Activated naive CD8-positive, alpha-beta T cell treated with anti-CD3 and anti-CD28 coated beads, Interleukin-2, amount 50 U/mL, for 24 hours (primary cell): ENCODE measurements at regions not wholly inside any gene's neighbourhood (a gene's known extent, or its start where the extent isn't known, plus 50 kb on each side); places are given as distances from the start of the nearest gene placed in this dataset.
"Not testable (repeated sequence)": the region's sequence is repeated elsewhere in the genome, so short reads cannot be mapped to it uniquely, and the experiment has no call there.

Experiments
- ATAC-seq: fragments of 150-1000 bp; cut with Tn5 transposase; one replicate; pipeline ENCODE4 v1.10.0; 2021
- DNase-seq: peaks from one replicate; pipeline ENCODE4 v3.0.0; 2021
- H3K27ac Mint-ChIP-seq: one replicate; pipeline ENCODE4 v1.8.0; 2021; ENCODE audit warnings: mild to moderate bottlenecking, mixed read lengths
- H3K27me3 Mint-ChIP-seq: one replicate; pipeline ENCODE4 v1.8.0; 2021; ENCODE audit warnings: mixed read lengths
- H3K36me3 Mint-ChIP-seq: one replicate; pipeline ENCODE4 v1.8.0; 2021; ENCODE audit warnings: low read depth, mixed read lengths
- H3K4me1 Mint-ChIP-seq: one replicate; pipeline ENCODE4 v1.8.0; 2021; ENCODE audit warnings: mixed read lengths
- H3K4me3 Mint-ChIP-seq: one replicate; pipeline ENCODE4 v1.8.0; 2021; ENCODE audit warnings: mild to moderate bottlenecking, moderate library complexity, mixed read lengths
- H3K9me3 Mint-ChIP-seq: one replicate; pipeline ENCODE4 v1.8.0; 2021; ENCODE audit warnings: mixed read lengths

DNA sequence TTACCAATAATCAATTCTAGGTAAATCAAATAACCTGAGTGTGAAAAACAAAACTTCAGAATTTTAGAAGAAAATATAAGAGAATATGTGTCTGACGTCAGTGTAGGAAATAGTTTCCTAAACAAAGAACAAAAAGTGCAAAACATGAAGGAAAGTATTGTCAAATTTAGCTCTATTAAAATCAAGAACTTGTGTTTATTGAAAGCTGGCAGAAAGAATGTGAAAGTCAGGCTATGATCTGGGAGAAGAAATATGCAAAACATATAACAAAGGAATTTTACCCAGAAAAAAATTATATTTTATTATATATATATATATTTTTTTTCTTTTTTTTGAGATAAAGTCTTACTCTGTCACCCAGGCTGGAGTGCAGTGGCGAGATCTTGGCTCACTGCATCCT is 129.1 kb upstream of the ANKRD28 start:
- ATAC-seq = no peak
- H3K27me3 Mint-ChIP-seq = no peaks in the 10 kb centered on the region
- H3K4me1 Mint-ChIP-seq = no peaks in the 10 kb centered on the region
- H3K36me3 Mint-ChIP-seq = no peaks in the 10 kb centered on the region
- H3K4me3 Mint-ChIP-seq = no peak overlapping the region
- no peak overlapping the region for H3K27ac Mint-ChIP-seq
- no peak for DNase-seq
- no peaks in the 10 kb centered on the region for H3K9me3 Mint-ChIP-seq

DNA sequence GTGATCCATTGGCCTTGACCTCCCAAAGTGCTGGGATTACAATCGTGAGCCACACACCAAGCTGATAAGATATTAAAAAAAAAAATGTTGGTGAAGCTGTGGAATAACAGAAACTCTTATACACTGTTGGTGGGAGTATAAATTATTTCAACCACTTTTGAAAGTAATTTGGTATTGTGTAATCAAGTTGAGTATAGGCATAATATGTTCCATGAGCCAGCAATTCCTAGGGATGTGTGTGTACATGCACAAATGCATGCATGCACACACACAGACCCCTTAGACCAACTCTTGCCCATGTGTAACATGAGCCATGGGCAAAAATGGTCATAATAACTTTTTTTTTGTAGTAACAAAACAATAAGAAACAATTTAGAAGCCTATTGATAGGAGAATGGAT is 130.2 kb upstream of the ANKRD28 start:
- ATAC-seq (no peak), DNase-seq (no peak)
- no peaks in the 10 kb centered on the region for H3K9me3 Mint-ChIP-seq
- H3K4me3 Mint-ChIP-seq = no peak overlapping the region
- no peaks in the 10 kb centered on the region for H3K36me3 Mint-ChIP-seq
- no peaks in the 10 kb centered on the region for H3K27me3 Mint-ChIP-seq
- H3K4me1 Mint-ChIP-seq = no peaks in the 10 kb centered on the region
- no peak overlapping the region for H3K27ac Mint-ChIP-seq

DNA sequence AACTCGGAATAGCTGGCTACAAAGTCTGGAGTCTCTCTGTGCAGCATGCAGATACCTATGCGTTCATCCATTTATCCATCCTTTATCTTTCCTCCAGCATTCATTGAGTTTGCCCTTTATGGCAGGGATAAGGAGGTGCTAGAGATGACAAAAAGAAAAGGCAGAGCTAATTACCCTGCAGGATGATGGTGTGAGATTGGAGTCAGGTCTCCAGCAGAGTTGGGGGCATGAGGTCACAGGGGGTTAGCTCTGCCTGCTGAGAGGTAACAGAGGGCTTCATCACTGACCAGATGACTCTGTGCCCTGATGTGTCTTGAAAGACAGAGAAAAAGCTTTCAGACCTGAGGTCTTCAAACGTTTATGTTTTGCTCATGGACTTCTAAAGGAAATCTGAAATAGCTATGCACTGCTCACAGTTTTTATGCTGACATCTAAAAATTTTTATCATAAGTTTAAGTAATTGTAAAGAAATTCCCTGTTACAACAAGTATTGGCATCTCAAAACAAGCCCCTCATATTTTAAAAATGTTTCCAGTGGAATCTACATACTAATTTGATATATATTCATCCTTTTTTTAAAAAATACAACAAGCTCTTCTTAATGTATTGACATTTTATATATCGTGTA is 132.3 kb upstream of the ANKRD28 start:
- H3K27me3 Mint-ChIP-seq = no peaks in the 10 kb centered on the region
- no peaks in the 10 kb centered on the region for H3K9me3 Mint-ChIP-seq
- ATAC-seq (no peak), DNase-seq (no peak)
- H3K36me3 Mint-ChIP-seq = no peaks in the 10 kb centered on the region
- H3K27ac Mint-ChIP-seq = no peak overlapping the region
- H3K4me1 Mint-ChIP-seq = no peaks in the 10 kb centered on the region
- no peak overlapping the region for H3K4me3 Mint-ChIP-seq

DNA sequence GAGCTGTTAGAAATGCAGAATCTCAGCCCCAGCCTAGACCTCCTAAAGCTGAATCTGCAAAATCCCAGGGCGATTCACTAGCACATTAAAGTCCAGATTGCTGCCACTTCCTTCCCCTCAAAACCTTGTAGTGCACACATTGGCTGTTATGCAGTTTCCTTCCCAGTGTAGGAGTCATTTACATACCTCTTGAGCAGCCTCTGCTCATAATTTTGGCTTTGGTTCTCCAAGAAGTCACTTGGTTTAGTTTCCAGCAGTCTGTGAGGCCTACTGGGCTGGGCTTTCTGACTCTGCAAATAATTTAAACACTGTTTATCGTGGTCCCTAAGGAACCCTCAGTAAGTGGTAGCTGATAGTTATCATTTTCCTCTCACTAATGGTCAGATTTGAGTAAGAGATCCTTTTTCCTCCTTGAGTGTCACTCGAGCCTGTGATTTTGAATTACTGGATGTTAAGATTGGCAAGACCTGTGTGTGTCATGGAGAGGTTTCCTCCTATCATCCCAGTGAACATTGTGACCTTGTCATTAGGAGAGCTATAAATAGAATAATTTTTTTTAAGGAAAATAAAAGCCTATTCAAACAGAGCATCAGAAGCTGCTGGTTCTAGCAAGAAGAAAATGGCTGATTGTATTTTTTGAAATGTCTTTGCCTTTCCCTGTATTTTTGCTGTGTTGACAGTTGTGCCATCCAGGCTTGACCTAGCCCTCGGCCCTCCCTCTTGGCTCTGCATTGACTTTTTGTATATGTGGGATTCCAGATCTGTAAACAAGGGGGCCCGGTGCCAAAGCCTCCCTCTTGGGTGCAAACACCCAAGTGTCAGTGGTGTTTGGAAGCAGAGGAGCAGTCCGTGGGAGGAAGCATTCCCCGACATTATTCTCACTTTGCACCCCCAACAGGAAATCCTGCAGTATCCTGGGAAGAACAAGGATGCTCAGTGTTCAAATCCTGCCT is 134.8 kb upstream of the ANKRD28 start:
- no peak for DNase-seq
- Mint-ChIP-seq H3K27me3 (peaks cover 3% of the 10 kb centered on the region), H3K9me3 (no peaks in the 10 kb centered on the region), H3K36me3 (no peaks in the 10 kb centered on the region), H3K4me3 (no peak overlapping the region), H3K4me1 (no peaks in the 10 kb centered on the region), H3K27ac (no peak overlapping the region)
- ATAC-seq = no peak

DNA sequence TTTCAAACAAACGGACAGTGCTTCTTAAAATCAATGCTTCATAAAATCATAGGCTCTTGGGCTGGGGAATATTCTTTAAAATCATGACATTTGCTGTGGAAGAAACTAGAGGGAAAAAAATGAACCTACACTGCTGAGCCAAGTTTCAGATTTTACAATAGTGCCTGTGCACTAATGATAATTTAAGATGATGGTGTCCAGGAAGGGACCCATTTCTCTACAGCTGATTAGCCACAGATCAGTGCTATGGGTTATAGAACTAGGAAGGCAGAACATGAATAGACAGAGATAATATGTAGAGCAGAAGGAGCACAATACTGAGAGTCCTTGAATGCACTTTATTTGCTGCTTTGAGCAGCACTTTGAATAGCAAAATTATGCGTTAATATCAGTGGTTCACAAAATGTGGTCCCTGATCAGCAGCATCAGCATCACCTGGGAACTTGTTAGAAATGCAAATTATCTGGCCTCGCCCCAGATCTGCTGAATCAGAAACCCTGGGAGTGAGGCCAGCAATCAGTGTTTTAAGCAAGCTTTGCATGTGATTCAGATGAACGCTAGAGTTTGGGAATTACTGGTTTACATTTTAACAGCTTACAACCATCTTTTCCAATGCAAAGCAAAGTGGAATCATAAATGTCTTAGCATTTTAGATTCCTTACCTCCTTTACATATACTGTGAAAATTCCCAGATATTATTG is 135.8 kb upstream of the ANKRD28 start:
- Mint-ChIP-seq H3K9me3 (no peaks in the 10 kb centered on the region), H3K36me3 (no peaks in the 10 kb centered on the region), H3K27ac (no peak overlapping the region), H3K4me3 (no peak overlapping the region), H3K27me3 (peaks cover 3% of the 10 kb centered on the region), H3K4me1 (no peaks in the 10 kb centered on the region)
- no peak for DNase-seq
- no peak for ATAC-seq

DNA sequence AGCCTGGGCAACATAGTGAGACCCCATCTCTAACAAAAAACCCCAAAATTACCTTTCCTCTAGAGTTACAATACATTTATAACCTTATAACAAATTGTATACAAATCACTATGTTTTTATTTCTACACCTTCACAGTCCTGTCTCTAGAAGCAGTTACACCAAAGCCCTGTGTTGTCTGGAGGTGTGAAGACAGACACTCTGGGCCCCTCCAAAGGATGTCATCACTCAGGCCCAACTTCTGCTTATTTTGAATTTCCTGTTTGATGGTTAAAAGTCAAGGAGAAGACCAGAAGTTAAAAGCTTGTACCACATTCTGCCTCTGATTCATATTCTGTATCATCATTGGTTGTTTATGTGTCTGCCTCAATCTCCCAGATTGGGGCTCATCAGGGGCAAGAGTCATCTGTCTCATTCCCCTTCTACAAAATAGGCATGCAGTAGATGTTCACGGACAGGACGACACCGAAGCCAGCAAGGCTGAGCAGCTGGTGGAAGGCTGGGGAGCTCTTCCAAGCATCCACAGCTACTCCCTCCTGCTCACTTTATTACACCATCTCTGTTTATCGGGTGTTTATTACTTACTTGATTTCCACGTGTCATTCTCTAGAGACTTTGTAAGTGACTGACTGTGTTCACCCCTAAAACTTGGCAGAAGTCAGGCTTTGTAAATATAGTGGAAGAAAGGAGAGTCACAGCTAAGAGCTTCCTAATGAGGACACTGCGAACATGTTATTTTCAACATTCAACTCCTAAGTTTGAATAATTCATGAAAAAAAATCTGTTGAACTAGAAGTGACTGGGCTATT is 136.8 kb upstream of the ANKRD28 start:
- H3K36me3 Mint-ChIP-seq = no peaks in the 10 kb centered on the region
- H3K9me3 Mint-ChIP-seq = no peaks in the 10 kb centered on the region
- H3K27me3 Mint-ChIP-seq = peaks cover 3% of the 10 kb centered on the region
- ATAC-seq = no peak
- H3K4me1 Mint-ChIP-seq = no peaks in the 10 kb centered on the region
- DNase-seq = no peak
- H3K4me3 Mint-ChIP-seq = no peak overlapping the region
- no peak overlapping the region for H3K27ac Mint-ChIP-seq

- Mint-ChIP-seq H3K9me3 (peaks cover 9% of the 10 kb centered on the region), H3K36me3 (no peaks in the 10 kb centered on the region), H3K4me3 (no peak overlapping the region), H3K4me1 (no peaks in the 10 kb centered on the region), H3K27ac (no peak overlapping the region), H3K27me3 (peaks cover 3% of the 10 kb centered on the region)
- ATAC-seq (no peak), DNase-seq (no peak)
Observed at GRCh38 chr3:15936312-15936711, 138.5 kb upstream of the ANKRD28 start.

- no peaks in the 10 kb centered on the region for H3K4me1 Mint-ChIP-seq
- no peak overlapping the region for H3K27ac Mint-ChIP-seq
- ATAC-seq (no peak), DNase-seq (no peak)
- peaks cover 6% of the 10 kb centered on the region for H3K27me3 Mint-ChIP-seq
- H3K9me3 Mint-ChIP-seq = peaks cover 12% of the 10 kb centered on the region
- no peaks in the 10 kb centered on the region for H3K36me3 Mint-ChIP-seq
- no peak overlapping the region for H3K4me3 Mint-ChIP-seq
Observed at GRCh38 chr3:15940641-15941040, 142.9 kb upstream of the ANKRD28 start.

DNA sequence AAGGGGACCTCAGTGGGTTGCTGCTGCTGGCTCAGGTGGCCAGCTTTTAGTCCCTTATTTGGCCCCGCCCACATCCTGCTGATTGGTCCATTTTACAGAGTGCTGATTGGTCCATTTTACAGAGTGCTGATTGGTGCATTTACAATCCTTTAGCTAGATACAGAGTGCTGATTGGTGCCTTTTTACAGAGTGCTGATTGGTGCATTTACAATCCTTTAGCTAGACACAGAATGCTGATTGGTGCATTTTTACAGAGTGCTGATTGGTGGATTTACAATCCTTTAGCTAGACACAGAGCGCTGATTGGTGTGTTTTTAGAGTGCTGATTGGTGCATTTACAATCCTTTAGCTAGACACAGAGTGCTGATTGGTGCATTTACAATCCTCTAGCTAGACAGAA is 143.7 kb upstream of the ANKRD28 start:
- not testable (repeated sequence) for DNase-seq, H3K27me3 Mint-ChIP-seq, H3K36me3 Mint-ChIP-seq, H3K4me3 Mint-ChIP-seq, H3K27ac Mint-ChIP-seq, H3K4me1 Mint-ChIP-seq, ATAC-seq
- peaks cover 12% of the 10 kb centered on the region for H3K9me3 Mint-ChIP-seq

- DNase-seq = no peak
- Mint-ChIP-seq H3K4me3 (no peak overlapping the region), H3K4me1 (no peaks in the 10 kb centered on the region), H3K9me3 (peaks cover 12% of the 10 kb centered on the region), H3K36me3 (no peaks in the 10 kb centered on the region), H3K27me3 (peaks cover 4% of the 10 kb centered on the region), H3K27ac (no peak overlapping the region)
- no peak for ATAC-seq
Observed at GRCh38 chr3:15941958-15942357, 144.2 kb upstream of the ANKRD28 start.

DNA sequence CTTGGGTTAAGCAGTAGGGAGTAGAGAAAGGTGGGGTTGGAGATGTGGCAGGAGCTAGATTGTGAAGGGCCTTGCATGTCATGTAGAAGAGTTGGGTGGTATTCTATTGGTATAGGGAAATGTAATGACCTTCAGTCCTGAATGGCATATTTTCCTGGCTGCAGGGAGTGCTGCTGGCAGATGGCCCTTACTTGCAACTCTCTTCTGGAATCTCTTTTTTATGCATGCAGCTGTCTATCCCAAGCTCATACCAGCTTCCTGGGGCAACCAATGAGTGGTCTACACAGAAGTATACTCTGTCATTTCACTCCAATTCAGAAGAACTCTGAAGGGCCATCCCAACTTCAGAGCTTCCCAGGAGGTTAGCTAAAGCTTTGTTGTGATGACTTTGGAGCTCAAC is 144.7 kb upstream of the ANKRD28 start:
- no peaks in the 10 kb centered on the region for H3K4me1 Mint-ChIP-seq
- no peaks in the 10 kb centered on the region for H3K36me3 Mint-ChIP-seq
- DNase-seq (no peak), ATAC-seq (no peak)
- peaks cover 4% of the 10 kb centered on the region for H3K27me3 Mint-ChIP-seq
- no peak overlapping the region for H3K27ac Mint-ChIP-seq
- H3K9me3 Mint-ChIP-seq = peaks cover 12% of the 10 kb centered on the region
- no peak overlapping the region for H3K4me3 Mint-ChIP-seq

- ATAC-seq = no peak
- no peak overlapping the region for H3K4me3 Mint-ChIP-seq
- peaks cover 12% of the 10 kb centered on the region for H3K9me3 Mint-ChIP-seq
- H3K36me3 Mint-ChIP-seq = no peaks in the 10 kb centered on the region
- H3K27me3 Mint-ChIP-seq = peaks cover 4% of the 10 kb centered on the region
- H3K4me1 Mint-ChIP-seq = no peaks in the 10 kb centered on the region
- DNase-seq = no peak
- no peak overlapping the region for H3K27ac Mint-ChIP-seq
Observed at GRCh38 chr3:15942936-15943335, 145.2 kb upstream of the ANKRD28 start.

GRCh38 chr3:15948388-15948787 is 150.6 kb upstream of the ANKRD28 start:
- Mint-ChIP-seq H3K36me3 (no peaks in the 10 kb centered on the region), H3K4me1 (no peaks in the 10 kb centered on the region)

GRCh38 chr3:15952543-15953175 is 154.9 kb upstream of the ANKRD28 start:
- no peak overlapping the region for H3K27ac Mint-ChIP-seq

More at GRCh38 chr3:15948388-15948787, 150.6 kb upstream of the ANKRD28 start:
- no peaks in the 10 kb centered on the region for H3K9me3 Mint-ChIP-seq
- no peak for DNase-seq
- H3K27ac Mint-ChIP-seq = no peak overlapping the region
- H3K27me3 Mint-ChIP-seq = peaks cover 2% of the 10 kb centered on the region
- no peak overlapping the region for H3K4me3 Mint-ChIP-seq
- no peak for ATAC-seq

More at GRCh38 chr3:15952543-15953175, 154.9 kb upstream of the ANKRD28 start:
- Mint-ChIP-seq H3K36me3 (no peaks in the 10 kb centered on the region), H3K9me3 (no peaks in the 10 kb centered on the region), H3K4me3 (no peak overlapping the region), H3K27me3 (no peaks in the 10 kb centered on the region), H3K4me1 (no peaks in the 10 kb centered on the region)
- no peak for ATAC-seq
- no peak for DNase-seq
